Stimulated activated CD8-positive, alpha-beta memory T cell treated with anti-CD3 and anti-CD28 coated beads, Interleukin-12 subunit alpha, Interleukin-12 subunit beta, amount 100 ng/mL, for 1 hour (primary cell): ENCODE measurements at regions not wholly inside any gene's neighbourhood (a gene's known extent, or its start where the extent isn't known, plus 50 kb on each side); places are given as distances from the start of the nearest gene placed in this dataset.
"Not testable (repeated sequence)": the region's sequence is repeated elsewhere in the genome, so short reads cannot be mapped to it uniquely, and the experiment has no call there.

Experiments
- DNase-seq: peaks from one replicate; pipeline ENCODE4 v3.0.0-alpha.2; 2020; ENCODE audit warnings: low read depth

- DNase-seq = not testable (repeated sequence)
Observed at GRCh38 chr2:113386780-113387433, 50.6 kb upstream of the ZNG1B start.

GRCh38 chr2:113379621-113380020, 57.9 kb upstream of the ZNG1B start:
- DNase-seq = not testable (repeated sequence)

GRCh38 chr2:113376913-113377445, 60.5 kb upstream of the ZNG1B start:
- no peak for DNase-seq

GRCh38 chr2:113376253-113376912, 61.1 kb upstream of the ZNG1B start:
- no peak for DNase-seq

GRCh38 chr2:113374857-113375256, 62.6 kb upstream of the ZNG1B start:
- DNase-seq = not testable (repeated sequence)

GRCh38 chr2:113372258-113372834, 65.1 kb upstream of the ZNG1B start:
- not testable (repeated sequence) for DNase-seq

GRCh38 chr2:113370478-113371091, 66.9 kb upstream of the ZNG1B start:
- DNase-seq = peak; percentile 41

- no peak for DNase-seq
Observed at GRCh38 chr2:113370030-113370429, 67.5 kb upstream of the ZNG1B start.

GRCh38 chr2:113368581-113368980, 68.9 kb upstream of the ZNG1B start:
- DNase-seq = not testable (repeated sequence)

GRCh38 chr2:113366821-113367220, 70.7 kb upstream of the ZNG1B start:
- DNase-seq = not testable (repeated sequence)

- DNase-seq = not testable (repeated sequence)
Observed at GRCh38 chr2:113365791-113366190, 71.7 kb upstream of the ZNG1B start.

GRCh38 chr2:113365290-113365689, 72.2 kb upstream of the ZNG1B start:
- not testable (repeated sequence) for DNase-seq

- DNase-seq = no peak
Observed at GRCh38 chr2:113361051-113361450, 76.4 kb upstream of the ZNG1B start.

- no peak for DNase-seq
Observed at GRCh38 chr2:113357071-113357470, 78.3 kb upstream of the PAX8 start.

- not testable (repeated sequence) for DNase-seq
Observed at GRCh38 chr2:113356284-113356683, 77.6 kb upstream of the PAX8 start.

GRCh38 chr2:113355339-113356015, 76.8 kb upstream of the PAX8 start:
- not testable (repeated sequence) for DNase-seq

- no peak for DNase-seq
Observed at GRCh38 chr2:113351375-113352355, 72.9 kb upstream of the PAX8 start.

GRCh38 chr2:113343800-113344199, 65.1 kb upstream of the PAX8 start:
- not testable (repeated sequence) for DNase-seq

GRCh38 chr2:113342650-113343049, 63.9 kb upstream of the PAX8 start:
- DNase-seq = no peak

- DNase-seq = not testable (repeated sequence)
Observed at GRCh38 chr2:113341870-113342253, 63.1 kb upstream of the PAX8 start.
